DND-41 (cell line): ENCODE measurements at regions not wholly inside any gene's neighbourhood (a gene's known extent, or its start where the extent isn't known, plus 50 kb on each side); places are given as distances from the start of the nearest gene placed in this dataset.

Experiments used
- EZH2 ChIP-seq: IDR thresholded peaks from 3 replicates; pipeline ENCODE4 v1.6.1; 2012; ENCODE audit warnings: borderline replicate concordance, low read depth, mild to moderate bottlenecking, moderate library complexity, low read length, inconsistent platforms; ENCODE audit not compliant: severe bottlenecking
- TF ChIP-seq, protein P1 (sequence below): IDR thresholded peaks from 2 replicates; pipeline ENCODE4 v1.5.1; 2012; ENCODE audit warnings: borderline replicate concordance, low read length, moderate library complexity, mild to moderate bottlenecking; ENCODE audit not compliant: poor library complexity, severe bottlenecking; ENCODE audit errors: extremely low read depth

- TF ChIP-seq EZH2, result no peak
- TF ChIP-seq, protein P1, sequence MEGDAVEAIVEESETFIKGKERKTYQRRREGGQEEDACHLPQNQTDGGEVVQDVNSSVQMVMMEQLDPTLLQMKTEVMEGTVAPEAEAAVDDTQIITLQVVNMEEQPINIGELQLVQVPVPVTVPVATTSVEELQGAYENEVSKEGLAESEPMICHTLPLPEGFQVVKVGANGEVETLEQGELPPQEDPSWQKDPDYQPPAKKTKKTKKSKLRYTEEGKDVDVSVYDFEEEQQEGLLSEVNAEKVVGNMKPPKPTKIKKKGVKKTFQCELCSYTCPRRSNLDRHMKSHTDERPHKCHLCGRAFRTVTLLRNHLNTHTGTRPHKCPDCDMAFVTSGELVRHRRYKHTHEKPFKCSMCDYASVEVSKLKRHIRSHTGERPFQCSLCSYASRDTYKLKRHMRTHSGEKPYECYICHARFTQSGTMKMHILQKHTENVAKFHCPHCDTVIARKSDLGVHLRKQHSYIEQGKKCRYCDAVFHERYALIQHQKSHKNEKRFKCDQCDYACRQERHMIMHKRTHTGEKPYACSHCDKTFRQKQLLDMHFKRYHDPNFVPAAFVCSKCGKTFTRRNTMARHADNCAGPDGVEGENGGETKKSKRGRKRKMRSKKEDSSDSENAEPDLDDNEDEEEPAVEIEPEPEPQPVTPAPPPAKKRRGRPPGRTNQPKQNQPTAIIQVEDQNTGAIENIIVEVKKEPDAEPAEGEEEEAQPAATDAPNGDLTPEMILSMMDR, result no peak
Observed at GRCh38 chr14:29503903-29504302, 423.7 kb downstream of the PRKD1 start.
